ENCODE measurements at regions not wholly inside any gene's neighbourhood (a gene's known extent, or its start where the extent isn't known, plus 50 kb on each side); places are given as distances from the start of the nearest gene placed in this dataset.

DNA sequence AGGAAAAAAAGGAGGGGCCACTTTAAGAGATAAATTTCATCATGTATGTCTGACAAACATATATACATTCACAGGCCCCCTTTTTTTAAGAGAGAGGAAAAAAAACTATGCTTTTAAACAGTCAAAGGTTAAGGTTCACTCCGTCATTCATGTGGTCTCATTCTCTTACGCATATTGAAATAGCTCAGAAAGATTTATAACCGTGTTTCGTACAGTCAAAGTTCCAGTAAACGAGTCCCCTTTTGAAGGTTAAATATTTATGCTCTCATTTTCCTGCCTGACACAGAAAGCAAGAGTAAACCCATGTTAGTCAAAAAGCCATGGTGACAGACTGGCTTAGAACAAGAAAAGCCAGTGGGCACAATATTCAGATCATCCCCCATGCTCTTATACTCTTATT is 248.0 kb upstream of the ARRDC4 start:
- no peak for TF ChIP-seq CTCF (IDR thresholded peaks at IDR 0.05; ENCODE audit: borderline replicate concordance, insufficient read depth, low read depth, low read length)
- H3K4me3 ChIP-seq (ENCODE audit: low read depth, low read length): no peak overlapping the region

GRCh38 chr15:97717806-97718205 is 242.7 kb upstream of the ARRDC4 start:
- TF ChIP-seq CTCF (IDR thresholded peaks at IDR 0.05; ENCODE audit: borderline replicate concordance, insufficient read depth, low read depth, low read length): no peak
- no peak overlapping the region for H3K4me3 ChIP-seq (ENCODE audit: low read depth, low read length)

GRCh38 chr15:97718509-97718908 is 242.0 kb upstream of the ARRDC4 start:
- H3K4me3 ChIP-seq (ENCODE audit: low read depth, low read length): no peak overlapping the region
- TF ChIP-seq CTCF (IDR thresholded peaks at IDR 0.05; ENCODE audit: borderline replicate concordance, insufficient read depth, low read depth, low read length): no peak

GRCh38 chr15:97728791-97729190 is 231.7 kb upstream of the ARRDC4 start:
- no peak overlapping the region for H3K4me3 ChIP-seq (ENCODE audit: low read depth, low read length)
- no peak for TF ChIP-seq CTCF (IDR thresholded peaks at IDR 0.05; ENCODE audit: borderline replicate concordance, insufficient read depth, low read depth, low read length)

- TF ChIP-seq CTCF (IDR thresholded peaks at IDR 0.05; ENCODE audit: borderline replicate concordance, insufficient read depth, low read depth, low read length): no peak
- H3K4me3 ChIP-seq (ENCODE audit: low read depth, low read length): no peak overlapping the region
These were observed 231.2 kb upstream of the ARRDC4 start for GRCh38 chr15:97729270-97729669.

GRCh38 chr15:97730315-97730714 is 230.2 kb upstream of the ARRDC4 start:
- no peak for TF ChIP-seq CTCF (IDR thresholded peaks at IDR 0.05; ENCODE audit: borderline replicate concordance, insufficient read depth, low read depth, low read length)
- no peak overlapping the region for H3K4me3 ChIP-seq (ENCODE audit: low read depth, low read length)

- no peak for TF ChIP-seq CTCF (IDR thresholded peaks at IDR 0.05; ENCODE audit: borderline replicate concordance, insufficient read depth, low read depth, low read length)
- no peak overlapping the region for H3K4me3 ChIP-seq (ENCODE audit: low read depth, low read length)
These were observed 228.6 kb upstream of the ARRDC4 start for GRCh38 chr15:97731859-97732258.
